SK-N-MC (cell line): ENCODE measurements at regions not wholly inside any gene's neighbourhood (a gene's known extent, or its start where the extent isn't known, plus 50 kb on each side); places are given as distances from the start of the nearest gene placed in this dataset.

Experiments used
- EZH2 ChIP-seq: fragments of 200-600 bp; sonication (generic); IDR thresholded peaks from one replicate; pipeline ENCODE4 v1.6.1; 2017; ENCODE audit warnings: antibody characterized with exemption
- POLR2AphosphoS5 ChIP-seq: IDR thresholded peaks from 2 replicates; pipeline ENCODE4 v1.6.1; 2012; ENCODE audit warnings: mild to moderate bottlenecking, low read depth, low read length, borderline replicate concordance

DNA sequence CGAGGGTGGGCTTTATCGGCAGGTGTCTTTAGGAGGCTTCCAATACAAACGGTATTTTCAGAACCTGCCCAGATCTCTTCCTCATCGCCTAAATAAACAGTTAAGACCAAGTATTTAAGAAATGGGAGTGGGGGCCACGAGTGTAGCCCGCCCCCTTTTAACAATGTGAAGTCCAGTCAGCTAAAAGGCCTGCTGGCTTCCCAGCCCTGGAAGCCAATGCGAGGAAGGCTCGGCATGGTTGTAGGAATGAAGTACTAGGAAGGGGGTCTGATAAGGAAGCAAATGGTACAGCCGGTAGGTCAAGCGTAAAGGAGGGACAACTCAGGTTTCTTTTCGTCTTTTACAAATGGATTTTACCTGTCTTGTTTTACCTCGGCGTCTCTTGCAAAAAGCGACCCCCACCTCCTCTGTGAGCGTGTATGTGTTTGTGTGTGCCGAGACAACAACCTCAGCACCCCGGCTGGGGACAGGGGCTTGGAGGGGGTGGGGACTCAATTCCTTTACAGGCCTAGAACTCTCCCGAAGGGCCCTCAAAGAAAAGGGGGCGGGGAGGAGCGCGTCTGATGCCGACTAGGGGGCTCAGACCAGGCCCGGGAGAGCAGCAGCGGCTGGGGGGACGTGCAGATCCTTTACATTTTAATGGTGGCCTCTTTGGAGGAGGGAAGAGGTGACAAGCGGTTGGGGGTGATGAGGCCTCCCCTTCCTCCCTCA is 147.6 kb downstream of the GPR85 start:
- TF ChIP-seq EZH2 (no peak), POLR2AphosphoS5 (no peak)
